Natural killer cell (primary cell): ENCODE measurements at regions not wholly inside any gene's neighbourhood (a gene's known extent, or its start where the extent isn't known, plus 50 kb on each side); places are given as distances from the start of the nearest gene placed in this dataset.

ENCODE experiments used
- ATAC-seq, 3 donors: fragments of 150-1000 bp in 2 of 3; fragments of 200-7000 bp in 1 of 3; cut with Tn5 transposase; 1 replicate in 1 of 3; 2 replicates in 2 of 3; pipeline ENCODE4 v1.10.0; 2021; ENCODE audit warnings: mild to moderate bottlenecking in 2 of 3, moderate library complexity in 2 of 3
- DNase-seq, 2 donors: peaks; one replicate each; pipeline versions ENCODE4 v3.0.0 to v3.0.0-alpha.2; 2013 to 2021; ENCODE audit warnings: mixed read lengths in 1 of 2
- H3K27ac ChIP-seq: one replicate; pipeline ENCODE4 v1.5.1; 2013; ENCODE audit warnings: mild to moderate bottlenecking, low read length
- H3K27me3 ChIP-seq: one replicate; pipeline ENCODE4 v1.6.1; 2013; ENCODE audit warnings: low read length; ENCODE audit not compliant: control insufficient read depth, insufficient read depth
- H3K36me3 ChIP-seq: one replicate; pipeline ENCODE4 v1.6.1; 2013; ENCODE audit warnings: low read length; ENCODE audit not compliant: control insufficient read depth, insufficient read depth
- H3K4me1 ChIP-seq: one replicate; pipeline ENCODE4 v1.6.1; 2013; ENCODE audit warnings: low read length; ENCODE audit not compliant: control insufficient read depth, insufficient read depth
- H3K4me3 ChIP-seq: one replicate; pipeline ENCODE4 v1.5.1; 2013; ENCODE audit warnings: low read length
- H3K9me3 ChIP-seq: one replicate; pipeline ENCODE4 v1.6.1; 2013; ENCODE audit warnings: low read length; ENCODE audit not compliant: control insufficient read depth, insufficient read depth
- H3K27ac Mint-ChIP-seq, 2 donors: one replicate each; pipeline ENCODE4 v1.8.0; 2022; ENCODE audit warnings: mild to moderate bottlenecking in 2 of 2, mixed read lengths in 2 of 2, moderate library complexity in 1 of 2
- H3K27me3 Mint-ChIP-seq, 2 donors: one replicate each; pipeline ENCODE4 v1.8.0; 2022; ENCODE audit warnings: low read depth in 2 of 2, mixed read lengths in 2 of 2
- H3K36me3 Mint-ChIP-seq: one replicate; pipeline ENCODE4 v1.8.0; 2022; ENCODE audit warnings: mixed read lengths
- H3K4me1 Mint-ChIP-seq, 2 donors: one replicate each; pipeline ENCODE4 v1.8.0; 2022; ENCODE audit warnings: mixed read lengths in 2 of 2
- H3K4me3 Mint-ChIP-seq: one replicate; pipeline ENCODE4 v1.8.0; 2022; ENCODE audit warnings: mild to moderate bottlenecking, moderate library complexity, mixed read lengths
- H3K9me3 Mint-ChIP-seq, 2 donors: one replicate each; pipeline ENCODE4 v1.8.0; 2022; ENCODE audit warnings: mixed read lengths in 2 of 2
- WGBS: methylation state at CpG from one replicate; pipeline ENCODE4 v1.1.7; 2013; ENCODE audit warnings: missing lambda C conversion rate; ENCODE audit not compliant: insufficient coverage; 5-methylcytosine and 5-hydroxymethylcytosine counted together
- intact Hi-C: fragments of 100-400 bp; cut with micrococcal nuclease; formaldehyde crosslinking; loops from one replicate; pipeline ENCODE4 v1.14.2; 2022
- TF ChIP-seq, protein P1 (sequence below): fragments of 200-600 bp; IDR thresholded peaks from one replicate; pipeline ENCODE4 v1.8.0; 2022; ENCODE audit warnings: antibody characterized with exemption

DNA sequence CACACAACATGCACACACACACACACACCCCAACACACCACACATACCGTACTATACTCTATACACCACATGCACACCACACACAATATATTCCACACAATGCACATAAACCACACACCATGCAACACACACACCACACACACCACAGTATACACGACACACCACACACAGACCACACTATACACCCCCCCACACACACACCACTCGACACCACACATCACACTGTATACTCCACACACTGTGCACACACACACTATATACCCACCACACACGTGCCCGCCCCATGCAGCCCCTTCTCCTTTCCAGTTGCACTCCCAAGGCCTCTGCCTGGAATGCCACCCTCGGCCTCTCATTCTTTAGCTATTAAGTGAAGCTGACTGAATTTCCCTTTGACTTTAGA, 148.2 kb upstream of the NOCT start:
- no peaks in the 10 kb centered on the region for H3K9me3 ChIP-seq
- no peak overlapping the region for H3K27ac ChIP-seq
- ATAC-seq (peak in 1 of 3 donors; percentile 42), DNase-seq (no peak)
- no peak overlapping the region for H3K4me3 ChIP-seq
- H3K27me3 ChIP-seq, result no peaks in the 10 kb centered on the region
- no peaks in the 10 kb centered on the region for H3K4me1 ChIP-seq
- no peaks in the 10 kb centered on the region for H3K36me3 ChIP-seq
- Mint-ChIP-seq H3K36me3 (no peaks in the 10 kb centered on the region), H3K27me3 (peaks cover 0 to 4% of the 10 kb centered on the region in 2 donors), H3K4me3 (no peak overlapping the region), H3K4me1 (peaks cover 0 to 5% of the 10 kb centered on the region in 2 donors), H3K9me3 (no peaks in the 10 kb centered on the region), H3K27ac (no peak overlapping the region)
- intact Hi-C loops, result no loop called here
- WGBS, result 90% methylated on average over 6 of the region's 6 CpGs
- TF ChIP-seq, protein P1, sequence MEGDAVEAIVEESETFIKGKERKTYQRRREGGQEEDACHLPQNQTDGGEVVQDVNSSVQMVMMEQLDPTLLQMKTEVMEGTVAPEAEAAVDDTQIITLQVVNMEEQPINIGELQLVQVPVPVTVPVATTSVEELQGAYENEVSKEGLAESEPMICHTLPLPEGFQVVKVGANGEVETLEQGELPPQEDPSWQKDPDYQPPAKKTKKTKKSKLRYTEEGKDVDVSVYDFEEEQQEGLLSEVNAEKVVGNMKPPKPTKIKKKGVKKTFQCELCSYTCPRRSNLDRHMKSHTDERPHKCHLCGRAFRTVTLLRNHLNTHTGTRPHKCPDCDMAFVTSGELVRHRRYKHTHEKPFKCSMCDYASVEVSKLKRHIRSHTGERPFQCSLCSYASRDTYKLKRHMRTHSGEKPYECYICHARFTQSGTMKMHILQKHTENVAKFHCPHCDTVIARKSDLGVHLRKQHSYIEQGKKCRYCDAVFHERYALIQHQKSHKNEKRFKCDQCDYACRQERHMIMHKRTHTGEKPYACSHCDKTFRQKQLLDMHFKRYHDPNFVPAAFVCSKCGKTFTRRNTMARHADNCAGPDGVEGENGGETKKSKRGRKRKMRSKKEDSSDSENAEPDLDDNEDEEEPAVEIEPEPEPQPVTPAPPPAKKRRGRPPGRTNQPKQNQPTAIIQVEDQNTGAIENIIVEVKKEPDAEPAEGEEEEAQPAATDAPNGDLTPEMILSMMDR, result no peak

DNA sequence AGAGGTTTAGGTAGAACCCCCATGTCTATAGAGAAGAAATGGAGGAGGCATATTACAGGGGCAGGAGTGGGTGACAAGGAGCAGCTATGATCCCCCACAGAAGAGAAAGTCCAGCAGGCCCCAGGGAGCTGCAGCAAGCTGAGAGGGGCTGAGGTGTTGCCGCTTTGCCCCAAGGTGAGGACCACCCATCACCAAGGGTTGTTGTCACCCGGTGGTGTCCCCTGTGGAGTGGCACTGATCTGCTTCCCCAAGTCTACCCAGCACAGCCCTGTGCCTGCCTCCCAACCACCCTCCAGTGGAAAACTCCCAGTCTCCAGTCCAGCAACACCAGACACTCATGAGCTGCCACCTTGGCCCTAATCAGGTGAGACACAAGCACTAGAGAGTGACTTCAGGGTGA, 149.3 kb upstream of the NOCT start:
- Histone ChIP-seq H3K9me3 (no peaks in the 10 kb centered on the region), H3K27me3 (no peaks in the 10 kb centered on the region), H3K4me1 (no peaks in the 10 kb centered on the region), H3K27ac (no peak overlapping the region), H3K36me3 (no peaks in the 10 kb centered on the region), H3K4me3 (no peak overlapping the region)
- H3K9me3 Mint-ChIP-seq, result no peaks in the 10 kb centered on the region
- DNase-seq (no peak), ATAC-seq (no peak)
- H3K4me1 Mint-ChIP-seq, result peaks cover 0 to 5% of the 10 kb centered on the region in 2 donors
- H3K4me3 Mint-ChIP-seq, result no peak overlapping the region
- WGBS, result 87% methylated on average over 2 of the region's 2 CpGs
- no peaks in the 10 kb centered on the region for H3K36me3 Mint-ChIP-seq
- peaks cover 4 to 8% of the 10 kb centered on the region in 2 donors for H3K27me3 Mint-ChIP-seq
- intact Hi-C loops, result no loop called here
- H3K27ac Mint-ChIP-seq, result no peak overlapping the region
- TF ChIP-seq, protein P1, result no peak

DNA sequence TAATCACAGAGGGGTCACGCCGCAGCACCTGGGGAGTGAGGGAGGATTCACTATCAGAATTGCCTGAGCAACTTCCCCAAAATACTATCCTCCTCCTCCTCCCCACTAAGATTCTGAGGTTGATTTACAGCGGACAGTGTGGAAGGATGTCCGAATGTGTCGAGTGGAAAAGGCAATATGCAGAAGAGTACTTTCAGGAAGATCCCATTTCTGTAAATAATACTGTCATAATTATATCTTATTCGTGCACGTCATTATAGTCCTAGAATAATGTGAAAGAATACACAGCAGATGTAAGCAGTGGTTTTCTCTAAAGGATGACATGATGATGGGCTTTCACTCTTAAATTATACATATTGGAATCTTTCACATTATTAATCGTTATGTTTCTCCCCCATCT, 149.8 kb upstream of the NOCT start:
- no peaks in the 10 kb centered on the region for H3K9me3 ChIP-seq
- Mint-ChIP-seq H3K4me3 (no peak overlapping the region), H3K4me1 (no peaks in the 10 kb centered on the region), H3K27ac (no peak overlapping the region), H3K9me3 (no peaks in the 10 kb centered on the region), H3K36me3 (no peaks in the 10 kb centered on the region), H3K27me3 (peaks cover 4 to 5% of the 10 kb centered on the region in 2 donors)
- ATAC-seq (no peak), DNase-seq (no peak)
- H3K36me3 ChIP-seq, result no peaks in the 10 kb centered on the region
- no peak overlapping the region for H3K4me3 ChIP-seq
- H3K4me1 ChIP-seq, result no peaks in the 10 kb centered on the region
- intact Hi-C loops, result no loop called here
- H3K27me3 ChIP-seq, result no peaks in the 10 kb centered on the region
- WGBS, result 67% methylated on average over 1 of the region's 8 CpGs
- TF ChIP-seq, protein P1, result no peak
- H3K27ac ChIP-seq, result no peak overlapping the region

DNA sequence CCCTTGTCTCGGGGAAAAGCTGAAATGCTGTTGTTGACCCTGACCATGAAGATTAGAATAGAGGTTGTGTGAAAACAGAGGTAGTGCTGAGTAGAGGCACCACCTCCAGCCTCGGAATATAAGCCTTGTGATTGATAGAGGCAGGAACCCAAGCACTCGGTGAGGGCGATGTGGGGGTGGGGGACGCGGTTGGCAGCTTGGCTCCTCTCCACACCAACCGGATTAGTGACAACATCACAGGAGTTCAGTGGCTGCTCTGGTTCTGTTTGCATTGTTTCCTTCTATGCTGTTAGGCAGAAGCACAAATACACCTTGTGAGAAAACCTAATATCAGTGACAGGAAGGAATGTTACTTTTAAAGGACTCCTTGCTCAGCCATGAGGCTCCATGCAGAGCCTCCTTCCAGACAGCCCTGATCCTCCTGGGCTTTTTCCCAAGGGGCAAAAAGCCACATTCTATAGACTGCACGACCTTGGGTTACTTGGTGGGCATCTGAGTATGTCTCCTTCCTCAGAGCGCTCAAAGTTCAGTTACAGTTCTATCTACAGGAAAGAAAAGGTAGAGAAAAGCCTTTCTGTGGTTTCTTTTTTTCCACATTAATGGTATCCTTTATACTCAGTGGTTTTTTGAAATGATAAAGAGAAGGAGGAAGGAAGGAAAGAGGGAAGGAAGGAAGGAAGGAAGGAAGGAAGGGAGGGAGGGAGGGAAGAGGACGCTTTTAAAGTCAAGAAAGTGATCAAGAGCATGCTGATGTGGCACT, 150.4 kb upstream of the NOCT start:
- H3K36me3 ChIP-seq, result no peaks in the 10 kb centered on the region
- H3K4me1 ChIP-seq, result no peaks in the 10 kb centered on the region
- H3K4me1 Mint-ChIP-seq, result no peaks in the 10 kb centered on the region
- TF ChIP-seq, protein P1, result no peak
- H3K27me3 Mint-ChIP-seq, result peaks cover 4 to 5% of the 10 kb centered on the region in 2 donors
- H3K36me3 Mint-ChIP-seq, result no peaks in the 10 kb centered on the region
- no peak overlapping the region for H3K4me3 Mint-ChIP-seq
- 10% methylated on average over 9 of the region's 10 CpGs for WGBS
- ATAC-seq (no peak), DNase-seq (no peak)
- H3K27ac ChIP-seq, result no peak overlapping the region
- H3K9me3 Mint-ChIP-seq, result no peaks in the 10 kb centered on the region
- H3K27ac Mint-ChIP-seq, result no peak overlapping the region
- intact Hi-C loops, result no loop called here
- no peak overlapping the region for H3K4me3 ChIP-seq
- H3K27me3 ChIP-seq, result no peaks in the 10 kb centered on the region
- H3K9me3 ChIP-seq, result no peaks in the 10 kb centered on the region
